ENCODE measurements at regions not wholly inside any gene's neighbourhood (a gene's known extent, or its start where the extent isn't known, plus 50 kb on each side); places are given as distances from the start of the nearest gene placed in this dataset.

GRCh38 chr2:10237392-10238321, 65.0 kb upstream of the HPCAL1 start:
- no peak for DNase-seq (ENCODE audit: low read depth)

- DNase-seq (ENCODE audit: low read depth), result no peak
Observed at GRCh38 chr2:10238396-10238795, 64.3 kb upstream of the HPCAL1 start.

GRCh38 chr2:10238991-10239485, 63.7 kb upstream of the HPCAL1 start:
- no peak for DNase-seq (ENCODE audit: low read depth)

- no peak for DNase-seq (ENCODE audit: low read depth)
Observed at GRCh38 chr2:10239561-10239967, 63.1 kb upstream of the HPCAL1 start.

- no peak for DNase-seq (ENCODE audit: low read depth)
Observed at GRCh38 chr2:10240161-10240681, 62.5 kb upstream of the HPCAL1 start.

- DNase-seq (ENCODE audit: low read depth), result no peak
Observed at GRCh38 chr2:10240911-10241610, 61.6 kb upstream of the HPCAL1 start.

- DNase-seq (ENCODE audit: low read depth), result no peak
Observed at GRCh38 chr2:10241641-10242430, 60.9 kb upstream of the HPCAL1 start.

GRCh38 chr2:10242451-10242850, 60.3 kb upstream of the HPCAL1 start:
- DNase-seq (ENCODE audit: low read depth), result no peak

- DNase-seq (ENCODE audit: low read depth), result no peak
Observed at GRCh38 chr2:10242998-10243925, 59.4 kb upstream of the HPCAL1 start.

GRCh38 chr2:10243926-10244270, 58.8 kb upstream of the HPCAL1 start:
- DNase-seq (ENCODE audit: low read depth), result no peak

GRCh38 chr2:10245021-10245420, 57.7 kb upstream of the HPCAL1 start:
- no peak for DNase-seq (ENCODE audit: low read depth)

- DNase-seq (ENCODE audit: low read depth), result no peak
Observed at GRCh38 chr2:10245661-10246060, 57.0 kb upstream of the HPCAL1 start.

GRCh38 chr2:10246370-10246769, 56.3 kb upstream of the HPCAL1 start:
- no peak for DNase-seq (ENCODE audit: low read depth)

GRCh38 chr2:10246831-10247230, 55.9 kb upstream of the HPCAL1 start:
- DNase-seq (ENCODE audit: low read depth), result no peak

GRCh38 chr2:10249798-10250197, 52.9 kb upstream of the HPCAL1 start:
- DNase-seq (ENCODE audit: low read depth), result no peak

GRCh38 chr2:10252224-10252623, 50.5 kb upstream of the HPCAL1 start:
- no peak for DNase-seq (ENCODE audit: low read depth)

GRCh38 chr2:10252661-10253060, 50.0 kb upstream of the HPCAL1 start:
- DNase-seq (ENCODE audit: low read depth), result no peak

Measured in RPMI7951 (cell line).